ENCODE measurements at regions not wholly inside any gene's neighbourhood (a gene's known extent, or its start where the extent isn't known, plus 50 kb on each side); places are given as distances from the start of the nearest gene placed in this dataset.
"Not testable (repeated sequence)": the region's sequence is repeated elsewhere in the genome, so short reads cannot be mapped to it uniquely, and the experiment has no call there.

DNA sequence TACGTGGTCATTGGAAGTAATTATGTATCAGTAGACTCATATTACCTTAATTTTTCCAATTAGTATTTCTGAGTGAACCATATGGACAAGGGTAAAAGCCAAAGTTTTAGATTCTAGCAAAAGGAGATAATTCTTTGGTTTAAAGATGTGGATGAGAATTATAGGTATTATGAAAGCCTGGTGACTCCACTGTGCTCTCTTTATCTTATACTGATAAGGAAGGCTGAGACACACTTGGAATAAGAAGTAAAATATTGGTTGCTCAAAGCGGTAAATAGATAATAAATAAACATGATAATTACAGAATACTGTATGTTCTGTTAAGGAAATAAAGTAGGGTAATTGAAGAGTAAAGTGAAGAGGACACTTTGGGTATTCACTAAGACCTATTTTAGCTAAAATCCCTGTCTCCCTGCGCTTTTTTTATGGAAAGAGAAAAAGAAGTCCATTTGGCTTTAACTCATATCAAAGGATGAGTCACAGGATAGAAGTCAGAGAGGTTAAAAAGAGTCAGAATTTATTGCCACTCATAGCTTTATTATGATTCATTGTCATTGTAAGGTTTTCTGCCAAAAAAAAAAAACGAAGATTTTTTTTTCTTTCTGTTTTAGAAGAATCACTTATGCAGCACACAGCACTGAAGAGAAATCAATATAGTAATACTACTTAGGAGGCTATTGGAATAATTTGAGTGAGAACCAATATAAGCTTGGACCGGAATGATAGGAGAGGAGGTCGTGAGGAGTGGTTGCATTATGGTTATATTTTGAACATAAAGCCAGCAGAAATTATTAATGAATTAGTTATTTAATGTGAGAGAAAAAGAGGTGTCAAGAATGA, 2463.1 kb downstream of the ARAP2 start:
- peak; percentile 9 to 79 for DNase-seq

DNA sequence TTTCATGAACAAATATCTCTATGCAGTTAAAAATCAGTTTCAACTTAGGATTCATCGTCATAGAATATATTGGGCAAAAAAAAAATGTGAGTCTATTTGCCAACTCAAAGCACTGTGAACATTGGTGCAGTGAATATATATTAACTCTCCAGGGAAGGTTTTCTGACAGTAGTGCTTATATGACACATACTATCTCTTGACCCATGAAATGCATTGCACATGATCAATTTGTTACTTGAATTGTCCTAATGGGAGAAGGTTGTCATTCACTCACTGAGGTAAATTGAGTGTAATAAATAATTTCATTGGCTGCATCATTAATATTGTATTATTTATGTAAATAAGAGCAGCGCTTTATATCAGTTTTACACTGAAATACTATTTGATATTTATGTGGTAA, 2458.5 kb downstream of the ARAP2 start:
- DNase-seq, result no peak

DNA sequence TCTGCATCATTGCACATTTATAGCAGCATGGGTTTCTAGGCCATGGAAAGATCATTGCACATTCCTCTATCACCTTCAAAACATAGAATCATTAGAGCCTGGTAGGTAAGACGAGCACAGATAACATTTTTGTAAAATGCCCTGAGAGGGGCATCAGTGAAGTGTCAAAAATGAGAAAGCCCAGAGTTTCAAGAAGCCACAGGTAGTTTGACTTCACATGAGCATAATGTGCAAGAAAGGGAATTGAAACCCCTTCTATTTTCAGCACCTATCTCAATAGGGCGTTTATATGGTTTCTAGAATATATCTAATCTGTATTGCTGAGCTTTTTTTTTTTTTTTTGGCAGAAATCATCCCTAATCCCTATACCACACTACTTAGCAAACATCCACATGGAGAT, 2441.7 kb downstream of the ARAP2 start:
- no peak for DNase-seq

DNA sequence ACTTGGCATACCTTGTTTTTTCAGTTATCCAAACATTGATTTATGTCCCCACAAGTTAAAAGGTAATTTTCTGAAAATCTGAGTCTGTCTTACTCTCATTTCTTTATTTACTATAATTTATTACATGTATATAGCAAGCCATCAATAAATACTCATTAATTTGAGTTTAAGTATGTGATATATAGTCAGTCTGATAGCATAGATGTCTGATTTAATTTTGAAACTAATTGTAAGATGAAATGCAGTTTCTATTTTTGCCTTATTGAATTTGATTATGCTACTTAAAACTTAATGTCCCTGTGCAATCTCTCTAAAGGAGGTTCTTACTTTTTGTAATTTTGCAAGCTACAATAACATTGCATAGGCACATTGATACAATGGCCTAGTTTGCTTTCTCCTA, 2418.6 kb downstream of the ARAP2 start:
- DNase-seq, result no peak

DNA sequence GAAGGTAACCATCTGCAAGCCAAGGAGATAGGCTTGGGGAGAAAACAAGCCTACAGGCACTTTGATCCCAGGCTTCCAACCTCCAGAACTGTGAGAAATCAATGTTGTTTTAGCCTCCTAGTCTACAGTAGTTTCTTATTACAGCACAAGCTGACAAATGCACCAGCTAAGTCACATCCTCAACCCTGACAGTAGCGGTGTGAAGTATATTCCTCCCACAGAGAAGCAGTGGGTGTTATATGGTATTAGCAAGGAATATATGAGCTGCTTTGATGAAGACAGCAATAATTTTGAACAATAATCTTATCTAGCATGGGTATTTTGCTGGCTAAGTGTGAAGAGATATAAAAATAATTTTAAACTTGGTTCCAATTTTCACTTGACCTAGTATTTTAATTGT, 2415.0 kb downstream of the ARAP2 start:
- DNase-seq, result not testable (repeated sequence)

- DNase-seq, result peak in 1 of 2 experiments; percentile 14
These were observed 2412.8 kb downstream of the ARAP2 start for GRCh38 chr4:33831442-33832066.

- not testable (repeated sequence) for DNase-seq
These were observed 2408.6 kb downstream of the ARAP2 start for GRCh38 chr4:33835764-33836163.

DNA sequence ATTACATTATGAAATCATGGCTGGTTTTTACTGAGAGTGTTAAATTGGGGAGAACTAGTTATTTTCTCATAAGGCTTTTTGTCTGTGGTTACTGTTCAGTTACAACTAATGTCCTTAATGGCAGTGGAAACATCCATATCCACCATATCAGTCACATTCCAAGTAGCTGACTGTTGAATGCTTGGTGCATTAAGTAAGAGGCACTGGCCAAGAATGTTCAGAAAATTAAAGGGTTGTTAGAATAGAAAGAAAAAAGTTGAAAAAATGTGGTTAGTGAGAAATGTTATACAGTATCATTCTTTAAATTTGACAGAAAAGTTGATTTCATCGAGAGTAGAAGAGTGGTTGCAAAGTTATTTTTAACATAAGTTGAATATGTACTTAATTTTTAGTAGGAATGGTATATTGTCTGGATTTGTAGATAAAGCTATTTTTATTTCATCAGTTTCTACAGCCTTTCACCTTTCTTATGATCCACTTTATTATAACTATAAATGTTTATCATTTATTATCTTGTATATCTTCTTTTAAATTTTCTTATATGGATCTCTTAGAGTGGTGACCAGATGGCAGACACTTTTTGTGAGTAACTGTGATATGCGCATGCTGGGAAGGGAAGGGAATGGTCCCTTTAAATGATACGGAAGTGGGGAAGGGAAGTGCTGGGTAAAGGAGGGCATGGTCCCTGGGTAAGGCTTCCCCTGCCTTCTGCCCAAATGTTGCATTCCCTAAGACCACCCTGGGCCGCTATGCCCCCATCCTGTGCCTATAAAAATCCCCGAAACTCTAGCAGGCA, 2407.1 kb downstream of the ARAP2 start:
- peak; percentile 3 to 65 for DNase-seq

GRCh38 chr4:33841120-33841519, 2403.2 kb downstream of the ARAP2 start:
- no peak for DNase-seq

DNA sequence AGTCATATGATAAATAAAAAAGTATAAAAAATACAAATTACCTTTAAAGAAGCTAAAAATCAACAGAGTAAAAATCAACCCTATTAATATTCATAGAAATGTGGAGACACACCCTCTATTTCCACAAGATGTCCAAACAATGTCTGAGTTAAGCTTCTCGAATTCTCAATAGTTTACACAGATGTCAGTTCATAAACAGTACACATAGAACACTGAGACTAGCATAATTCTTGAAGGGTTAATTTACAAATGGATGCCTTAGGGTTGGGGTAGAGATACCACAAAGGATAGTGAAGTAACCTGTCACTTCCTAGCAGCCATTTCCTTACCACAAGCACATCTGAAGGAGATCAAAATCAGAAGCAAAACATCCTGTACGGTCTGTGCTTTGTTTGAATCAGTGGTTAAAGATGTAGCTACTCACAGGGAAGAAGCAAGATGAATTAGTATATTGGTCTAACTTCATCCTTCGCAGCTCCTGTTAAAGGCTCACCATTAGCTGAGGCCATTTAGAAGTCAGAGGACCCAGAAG, 2393.9 kb downstream of the ARAP2 start:
- no peak for DNase-seq

- not testable (repeated sequence) for DNase-seq
These were observed 2390.6 kb downstream of the ARAP2 start for GRCh38 chr4:33853670-33854069.

- DNase-seq, result no peak
These were observed 2379.9 kb downstream of the ARAP2 start for GRCh38 chr4:33864290-33864859.

DNA sequence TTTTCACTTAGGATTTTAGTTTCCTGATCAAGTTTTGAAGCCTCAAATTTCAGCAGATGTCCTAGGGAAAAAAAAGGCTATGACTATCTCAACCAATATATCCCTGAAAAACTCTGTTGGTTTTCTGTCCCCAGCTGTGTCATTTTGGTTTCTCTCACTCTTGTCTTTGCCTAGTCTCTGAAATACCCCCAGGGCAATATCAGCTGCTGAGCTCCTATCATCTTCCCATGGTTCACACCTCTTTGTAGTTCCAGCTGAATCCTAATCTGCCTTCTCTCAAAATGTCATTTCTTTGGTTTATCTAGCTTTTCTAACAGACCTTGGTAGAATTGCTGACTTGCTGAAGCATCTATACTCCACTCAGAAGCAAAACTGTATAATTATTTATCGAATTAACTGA, 2370.5 kb downstream of the ARAP2 start:
- DNase-seq, result no peak

- no peak for DNase-seq
These were observed 2365.6 kb downstream of the ARAP2 start for GRCh38 chr4:33878710-33879109.

DNA sequence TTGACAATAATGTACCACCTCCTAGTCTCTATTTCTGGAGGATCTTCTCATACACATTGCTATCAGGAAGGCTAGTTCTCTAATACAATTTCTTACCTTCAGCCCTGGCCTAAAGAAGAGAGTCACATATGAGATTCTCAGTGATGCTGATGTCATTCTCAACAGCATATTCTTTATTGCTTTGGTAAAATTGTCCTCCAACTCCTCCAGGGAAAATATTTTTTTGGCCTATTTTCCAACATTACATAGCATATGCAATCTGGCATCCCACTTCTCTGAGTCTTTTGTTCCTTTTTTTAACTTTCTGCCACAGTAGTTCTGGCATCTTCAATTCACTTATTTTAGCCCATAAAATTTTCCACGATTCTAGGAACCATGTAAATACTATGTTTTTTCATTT, 2363.1 kb downstream of the ARAP2 start:
- no peak for DNase-seq

GRCh38 chr4:33882246-33882990, 2361.9 kb downstream of the ARAP2 start:
- DNase-seq, result no peak

DNA sequence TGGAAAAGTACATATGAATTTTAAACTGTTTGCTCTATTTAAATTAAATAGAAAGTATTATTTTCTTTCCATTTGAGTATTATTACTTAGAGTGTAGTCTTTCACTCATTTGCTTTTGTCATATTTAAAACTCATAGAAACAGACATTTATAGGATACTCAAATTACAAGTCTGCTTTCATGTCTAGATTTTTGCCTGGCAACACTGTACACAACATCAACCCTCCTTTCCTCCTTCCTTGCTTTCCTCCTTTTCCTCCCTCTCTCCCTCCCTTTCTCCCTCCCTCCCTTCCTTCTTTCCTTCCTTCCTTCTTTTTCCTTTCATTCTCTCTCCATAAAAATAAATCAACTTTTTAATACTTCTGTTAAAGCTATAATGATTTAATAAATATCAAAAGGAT, 2361.2 kb downstream of the ARAP2 start:
- DNase-seq, result no peak

- DNase-seq, result no peak
These were observed 2358.0 kb downstream of the ARAP2 start for GRCh38 chr4:33886356-33886755.

DNA sequence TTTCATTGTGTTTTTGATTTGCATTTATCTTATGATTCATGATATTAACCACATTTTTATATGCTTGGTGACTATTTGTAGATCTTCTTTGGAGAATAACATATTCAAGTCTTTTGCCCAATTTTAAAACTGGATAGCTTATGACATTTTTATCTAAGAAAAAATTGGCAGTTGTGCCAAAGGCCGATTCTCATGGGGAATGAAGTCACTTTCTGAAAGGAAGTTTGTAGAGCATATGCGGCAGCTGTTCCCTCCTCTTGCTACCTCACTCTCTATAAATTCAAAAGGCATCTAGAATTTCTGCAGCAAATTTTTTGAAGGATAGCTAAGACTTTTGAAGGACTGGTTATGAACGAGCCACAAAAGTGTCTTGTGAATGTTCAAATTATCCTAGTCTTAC, 2353.5 kb downstream of the ARAP2 start:
- DNase-seq, result no peak

DNA sequence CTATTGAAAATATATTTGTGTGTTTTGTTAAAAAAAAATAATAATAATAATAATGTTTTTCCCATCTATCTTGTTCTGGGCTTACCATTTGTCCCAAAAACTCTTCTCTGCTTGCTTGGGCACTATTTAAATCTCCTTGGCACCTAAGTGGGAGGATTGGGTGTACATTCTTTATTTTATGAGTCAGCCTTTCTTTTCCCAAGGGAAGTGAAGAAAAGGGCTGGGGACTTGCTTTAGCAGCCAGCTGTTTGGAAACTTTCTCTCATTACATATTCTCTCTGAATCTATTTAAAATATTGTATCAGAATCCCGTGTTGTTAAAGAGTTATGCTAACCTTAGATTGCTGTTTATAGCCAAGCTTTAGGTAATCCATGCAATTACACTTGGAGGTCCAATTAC, 2332.4 kb downstream of the ARAP2 start:
- DNase-seq, result no peak

- peak in 1 of 2 experiments; percentile 7 for DNase-seq
These were observed 2329.9 kb downstream of the ARAP2 start for GRCh38 chr4:33914386-33914785.

GRCh38 chr4:33923469-33923868, 2320.8 kb downstream of the ARAP2 start:
- no peak for DNase-seq
